ENCODE measurements at regions not wholly inside any gene's neighbourhood (a gene's known extent, or its start where the extent isn't known, plus 50 kb on each side); places are given as distances from the start of the nearest gene placed in this dataset.
A peak's percentile ranks its signal among the peaks of the same experiment; 100 is the strongest.

DNA sequence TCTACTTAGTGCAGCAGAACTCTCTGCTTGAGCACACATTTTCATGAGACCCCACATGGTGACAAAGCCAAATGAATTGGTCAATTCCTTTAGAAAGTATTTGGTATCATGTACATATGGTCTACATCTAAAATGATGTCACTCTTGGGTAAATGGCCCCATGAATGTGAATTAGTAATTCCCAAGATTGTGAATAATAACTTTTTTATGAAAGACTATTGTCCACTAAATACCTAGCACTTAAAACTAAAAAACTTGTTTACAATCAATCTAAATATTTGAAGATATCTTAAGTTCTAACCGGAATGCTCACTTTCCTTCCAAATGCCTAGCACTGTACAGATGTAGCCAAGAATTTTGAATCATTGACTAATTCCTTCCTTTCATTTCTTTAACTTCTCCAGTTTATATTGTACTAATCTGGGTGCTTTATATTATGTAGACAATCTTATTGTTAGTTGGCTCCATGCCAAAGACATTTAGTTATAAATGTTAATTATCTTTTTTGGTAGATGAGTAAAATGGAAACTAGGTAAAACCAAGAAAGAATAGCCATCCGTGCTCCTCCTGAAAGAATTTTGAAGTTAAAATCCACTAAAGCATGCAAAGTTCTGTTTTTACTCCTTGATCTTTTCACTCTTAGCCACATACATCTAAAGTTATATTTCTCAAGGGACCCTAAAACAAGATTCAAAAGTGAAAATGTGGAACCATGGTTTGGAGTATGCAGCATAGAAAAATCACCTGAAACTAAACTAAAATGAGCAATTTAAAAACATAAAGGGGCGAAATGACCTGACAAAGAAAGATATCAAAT is 145.0 kb upstream of the ARHGAP20 start (continued):
- TF ChIP-seq GATAD2B (conservative IDR thresholded peaks at IDR 0.05; ENCODE audit: low read depth) (no peak), ZNF274 (IDR thresholded peaks at IDR 0.05; ENCODE audit: insufficient read depth, insufficient read length) (no peak), SP1 (IDR thresholded peaks at IDR 0.05; ENCODE audit: low read depth, low read length) (no peak), RELA (IDR thresholded peaks at IDR 0.05; ENCODE audit: borderline replicate concordance, partially characterized antibody) (no peak), KLF5 (IDR thresholded peaks at IDR 0.05; ENCODE audit: partially characterized antibody) (no peak), MXI1 (IDR thresholded peaks at IDR 0.05; ENCODE audit: low read depth, low read length) (no peak), RUNX3 (IDR thresholded peaks at IDR 0.05; ENCODE audit: low read length) (peak; percentile 75), NRF1 (conservative IDR thresholded peaks at IDR 0.05; ENCODE audit: low read depth, low read length) (no peak), CREB1 (IDR thresholded peaks at IDR 0.05; ENCODE audit: low read depth) (no peak), SREBF1 (IDR thresholded peaks at IDR 0.05; ENCODE audit: low read length) (no peak), NR2F1 (conservative IDR thresholded peaks at IDR 0.05) (peak; percentile 52; the same call in 1 of the 2 replicates)
- TF ChIP-seq, protein P1, sequence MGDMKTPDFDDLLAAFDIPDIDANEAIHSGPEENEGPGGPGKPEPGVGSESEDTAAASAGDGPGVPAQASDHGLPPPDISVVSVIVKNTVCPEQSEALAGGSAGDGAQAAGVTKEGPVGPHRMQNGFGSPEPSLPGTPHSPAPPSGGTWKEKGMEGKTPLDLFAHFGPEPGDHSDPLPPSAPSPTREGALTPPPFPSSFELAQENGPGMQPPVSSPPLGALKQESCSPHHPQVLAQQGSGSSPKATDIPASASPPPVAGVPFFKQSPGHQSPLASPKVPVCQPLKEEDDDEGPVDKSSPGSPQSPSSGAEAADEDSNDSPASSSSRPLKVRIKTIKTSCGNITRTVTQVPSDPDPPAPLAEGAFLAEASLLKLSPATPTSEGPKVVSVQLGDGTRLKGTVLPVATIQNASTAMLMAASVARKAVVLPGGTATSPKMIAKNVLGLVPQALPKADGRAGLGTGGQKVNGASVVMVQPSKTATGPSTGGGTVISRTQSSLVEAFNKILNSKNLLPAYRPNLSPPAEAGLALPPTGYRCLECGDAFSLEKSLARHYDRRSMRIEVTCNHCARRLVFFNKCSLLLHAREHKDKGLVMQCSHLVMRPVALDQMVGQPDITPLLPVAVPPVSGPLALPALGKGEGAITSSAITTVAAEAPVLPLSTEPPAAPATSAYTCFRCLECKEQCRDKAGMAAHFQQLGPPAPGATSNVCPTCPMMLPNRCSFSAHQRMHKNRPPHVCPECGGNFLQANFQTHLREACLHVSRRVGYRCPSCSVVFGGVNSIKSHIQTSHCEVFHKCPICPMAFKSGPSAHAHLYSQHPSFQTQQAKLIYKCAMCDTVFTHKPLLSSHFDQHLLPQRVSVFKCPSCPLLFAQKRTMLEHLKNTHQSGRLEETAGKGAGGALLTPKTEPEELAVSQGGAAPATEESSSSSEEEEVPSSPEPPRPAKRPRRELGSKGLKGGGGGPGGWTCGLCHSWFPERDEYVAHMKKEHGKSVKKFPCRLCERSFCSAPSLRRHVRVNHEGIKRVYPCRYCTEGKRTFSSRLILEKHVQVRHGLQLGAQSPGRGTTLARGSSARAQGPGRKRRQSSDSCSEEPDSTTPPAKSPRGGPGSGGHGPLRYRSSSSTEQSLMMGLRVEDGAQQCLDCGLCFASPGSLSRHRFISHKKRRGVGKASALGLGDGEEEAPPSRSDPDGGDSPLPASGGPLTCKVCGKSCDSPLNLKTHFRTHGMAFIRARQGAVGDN (IDR thresholded peaks at IDR 0.05): no peak
- TF ChIP-seq, protein P2, sequence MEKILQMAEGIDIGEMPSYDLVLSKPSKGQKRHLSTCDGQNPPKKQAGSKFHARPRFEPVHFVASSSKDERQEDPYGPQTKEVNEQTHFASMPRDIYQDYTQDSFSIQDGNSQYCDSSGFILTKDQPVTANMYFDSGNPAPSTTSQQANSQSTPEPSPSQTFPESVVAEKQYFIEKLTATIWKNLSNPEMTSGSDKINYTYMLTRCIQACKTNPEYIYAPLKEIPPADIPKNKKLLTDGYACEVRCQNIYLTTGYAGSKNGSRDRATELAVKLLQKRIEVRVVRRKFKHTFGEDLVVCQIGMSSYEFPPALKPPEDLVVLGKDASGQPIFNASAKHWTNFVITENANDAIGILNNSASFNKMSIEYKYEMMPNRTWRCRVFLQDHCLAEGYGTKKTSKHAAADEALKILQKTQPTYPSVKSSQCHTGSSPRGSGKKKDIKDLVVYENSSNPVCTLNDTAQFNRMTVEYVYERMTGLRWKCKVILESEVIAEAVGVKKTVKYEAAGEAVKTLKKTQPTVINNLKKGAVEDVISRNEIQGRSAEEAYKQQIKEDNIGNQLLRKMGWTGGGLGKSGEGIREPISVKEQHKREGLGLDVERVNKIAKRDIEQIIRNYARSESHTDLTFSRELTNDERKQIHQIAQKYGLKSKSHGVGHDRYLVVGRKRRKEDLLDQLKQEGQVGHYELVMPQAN (conservative IDR thresholded peaks at IDR 0.05): no peak
- TF ChIP-seq, protein P3, sequence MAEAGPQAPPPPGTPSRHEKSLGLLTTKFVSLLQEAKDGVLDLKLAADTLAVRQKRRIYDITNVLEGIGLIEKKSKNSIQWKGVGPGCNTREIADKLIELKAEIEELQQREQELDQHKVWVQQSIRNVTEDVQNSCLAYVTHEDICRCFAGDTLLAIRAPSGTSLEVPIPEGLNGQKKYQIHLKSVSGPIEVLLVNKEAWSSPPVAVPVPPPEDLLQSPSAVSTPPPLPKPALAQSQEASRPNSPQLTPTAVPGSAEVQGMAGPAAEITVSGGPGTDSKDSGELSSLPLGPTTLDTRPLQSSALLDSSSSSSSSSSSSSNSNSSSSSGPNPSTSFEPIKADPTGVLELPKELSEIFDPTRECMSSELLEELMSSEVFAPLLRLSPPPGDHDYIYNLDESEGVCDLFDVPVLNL (IDR thresholded peaks at IDR 0.05; ENCODE audit: low read depth, low read length): no peak
- TF ChIP-seq, protein P4, sequence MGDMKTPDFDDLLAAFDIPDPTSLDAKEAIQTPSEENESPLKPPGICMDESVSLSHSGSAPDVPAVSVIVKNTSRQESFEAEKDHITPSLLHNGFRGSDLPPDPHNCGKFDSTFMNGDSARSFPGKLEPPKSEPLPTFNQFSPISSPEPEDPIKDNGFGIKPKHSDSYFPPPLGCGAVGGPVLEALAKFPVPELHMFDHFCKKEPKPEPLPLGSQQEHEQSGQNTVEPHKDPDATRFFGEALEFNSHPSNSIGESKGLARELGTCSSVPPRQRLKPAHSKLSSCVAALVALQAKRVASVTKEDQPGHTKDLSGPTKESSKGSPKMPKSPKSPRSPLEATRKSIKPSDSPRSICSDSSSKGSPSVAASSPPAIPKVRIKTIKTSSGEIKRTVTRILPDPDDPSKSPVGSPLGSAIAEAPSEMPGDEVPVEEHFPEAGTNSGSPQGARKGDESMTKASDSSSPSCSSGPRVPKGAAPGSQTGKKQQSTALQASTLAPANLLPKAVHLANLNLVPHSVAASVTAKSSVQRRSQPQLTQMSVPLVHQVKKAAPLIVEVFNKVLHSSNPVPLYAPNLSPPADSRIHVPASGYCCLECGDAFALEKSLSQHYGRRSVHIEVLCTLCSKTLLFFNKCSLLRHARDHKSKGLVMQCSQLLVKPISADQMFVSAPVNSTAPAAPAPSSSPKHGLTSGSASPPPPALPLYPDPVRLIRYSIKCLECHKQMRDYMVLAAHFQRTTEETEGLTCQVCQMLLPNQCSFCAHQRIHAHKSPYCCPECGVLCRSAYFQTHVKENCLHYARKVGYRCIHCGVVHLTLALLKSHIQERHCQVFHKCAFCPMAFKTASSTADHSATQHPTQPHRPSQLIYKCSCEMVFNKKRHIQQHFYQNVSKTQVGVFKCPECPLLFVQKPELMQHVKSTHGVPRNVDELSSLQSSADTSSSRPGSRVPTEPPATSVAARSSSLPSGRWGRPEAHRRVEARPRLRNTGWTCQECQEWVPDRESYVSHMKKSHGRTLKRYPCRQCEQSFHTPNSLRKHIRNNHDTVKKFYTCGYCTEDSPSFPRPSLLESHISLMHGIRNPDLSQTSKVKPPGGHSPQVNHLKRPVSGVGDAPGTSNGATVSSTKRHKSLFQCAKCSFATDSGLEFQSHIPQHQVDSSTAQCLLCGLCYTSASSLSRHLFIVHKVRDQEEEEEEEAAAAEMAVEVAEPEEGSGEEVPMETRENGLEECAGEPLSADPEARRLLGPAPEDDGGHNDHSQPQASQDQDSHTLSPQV (IDR thresholded peaks at IDR 0.05): no peak

Data from GM12878 (cell line).